ACC112 (cell line): ENCODE measurements at regions not wholly inside any gene's neighbourhood (a gene's known extent, or its start where the extent isn't known, plus 50 kb on each side); places are given as distances from the start of the nearest gene placed in this dataset.

Experiments
- H2AFZ ChIP-seq: fragments of 200-600 bp; sonication (generic); one replicate; pipeline ENCODE4 v1.6.0; 2017; ENCODE audit warnings: antibody characterized with exemption, low read length; ENCODE audit not compliant: unreplicated experiment
- H3K27ac ChIP-seq: fragments of 200-600 bp; sonication (generic); 2 replicates; pipeline ENCODE4 v1.5.1; 2014; ENCODE audit warnings: low read depth, mild to moderate bottlenecking, antibody characterized with exemption, low read length, moderate library complexity
- H3K27me3 ChIP-seq: fragments of 200-600 bp; sonication (generic); 2 replicates; pipeline ENCODE4 v1.6.1; 2014; ENCODE audit warnings: mild to moderate bottlenecking, antibody characterized with exemption, low read length, moderate library complexity, mixed read lengths; ENCODE audit not compliant: insufficient read depth
- H3K36me3 ChIP-seq: fragments of 200-600 bp; sonication (generic); 2 replicates; pipeline ENCODE4 v1.6.1; 2016; ENCODE audit warnings: mild to moderate bottlenecking, antibody characterized with exemption, low read length, moderate library complexity, mixed read lengths; ENCODE audit not compliant: insufficient read depth
- H3K4me1 ChIP-seq: fragments of 200-600 bp; sonication (generic); one replicate; pipeline ENCODE4 v1.6.1; 2016; ENCODE audit warnings: low read length, mixed read lengths; ENCODE audit not compliant: insufficient read depth, unreplicated experiment, control insufficient read depth
- H3K4me3 ChIP-seq: fragments of 200-600 bp; sonication (generic); 2 replicates; pipeline ENCODE4 v1.5.1; 2014; ENCODE audit warnings: mild to moderate bottlenecking, low read depth, low read length
- H3K79me2 ChIP-seq: fragments of 200-600 bp; sonication (generic); one replicate; pipeline ENCODE4 v1.6.0; 2016; ENCODE audit warnings: low read length; ENCODE audit not compliant: control insufficient read depth, unreplicated experiment, insufficient read depth

DNA sequence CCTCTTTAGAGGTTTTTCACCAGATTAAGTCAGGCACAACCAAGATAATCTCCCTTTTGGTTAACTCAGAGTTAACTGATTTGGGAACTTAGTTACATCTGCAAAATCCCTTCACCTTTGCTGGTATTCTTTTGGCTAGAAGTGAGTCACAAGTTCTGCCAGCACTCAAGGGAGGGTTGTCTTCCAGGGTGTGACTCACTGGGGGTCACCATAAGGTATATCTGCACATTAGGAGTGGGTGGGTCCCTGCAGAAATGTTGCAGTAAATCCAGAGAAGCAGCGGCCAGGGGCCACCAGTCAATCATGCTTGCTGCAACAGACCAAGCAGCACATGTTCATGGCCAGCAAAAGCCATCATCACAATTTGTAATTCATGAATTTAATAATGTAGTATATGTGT, 59.8 kb upstream of the MAML3 start:
- H3K79me2 ChIP-seq, result no peaks in the 10 kb centered on the region
- H3K4me1 ChIP-seq, result peaks cover 14% of the 10 kb centered on the region
- no peaks in the 10 kb centered on the region for H3K27me3 ChIP-seq
- no peaks in the 10 kb centered on the region for H3K36me3 ChIP-seq
- H3K27ac ChIP-seq, result no peak overlapping the region
- no peak overlapping the region for H3K4me3 ChIP-seq
- no peak overlapping the region for H2AFZ ChIP-seq

DNA sequence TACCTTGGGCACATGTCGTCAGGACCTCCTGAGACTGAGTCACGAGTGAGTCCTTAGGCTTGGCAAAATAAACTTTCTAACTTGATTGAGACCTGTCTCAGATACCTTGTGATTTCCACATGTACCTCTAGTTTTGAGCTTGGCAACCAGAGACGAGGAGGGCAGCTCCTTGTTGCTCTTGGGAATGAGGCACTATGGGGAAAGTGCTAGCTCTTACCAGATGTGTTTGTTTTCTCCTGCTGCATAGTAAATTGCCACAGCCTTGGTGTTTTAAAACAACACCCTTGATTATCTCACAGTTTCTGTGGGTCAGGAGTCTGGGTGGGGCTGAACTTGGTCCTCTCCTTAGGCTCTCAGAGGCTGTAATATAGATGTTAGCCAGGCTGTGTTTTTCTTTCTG, 59.1 kb upstream of the MAML3 start:
- peaks cover 14% of the 10 kb centered on the region for H3K4me1 ChIP-seq
- no peak overlapping the region for H2AFZ ChIP-seq
- H3K27ac ChIP-seq, result no peak overlapping the region
- H3K36me3 ChIP-seq, result no peaks in the 10 kb centered on the region
- no peaks in the 10 kb centered on the region for H3K27me3 ChIP-seq
- H3K4me3 ChIP-seq, result no peak overlapping the region
- no peaks in the 10 kb centered on the region for H3K79me2 ChIP-seq

GRCh38 chr4:140212646-140213045, 58.7 kb upstream of the MAML3 start:
- Histone ChIP-seq H3K27ac (no peak overlapping the region), H3K79me2 (no peaks in the 10 kb centered on the region), H3K27me3 (no peaks in the 10 kb centered on the region), H2AFZ (no peak overlapping the region), H3K4me1 (peaks cover 14% of the 10 kb centered on the region), H3K4me3 (no peak overlapping the region), H3K36me3 (no peaks in the 10 kb centered on the region)

- Histone ChIP-seq H3K4me3 (no peak overlapping the region), H3K4me1 (peaks cover 14% of the 10 kb centered on the region), H2AFZ (no peak overlapping the region), H3K36me3 (no peaks in the 10 kb centered on the region), H3K27me3 (no peaks in the 10 kb centered on the region), H3K79me2 (no peaks in the 10 kb centered on the region), H3K27ac (no peak overlapping the region)
Observed at GRCh38 chr4:140212194-140212593, 58.2 kb upstream of the MAML3 start.

- Histone ChIP-seq H3K79me2 (no peaks in the 10 kb centered on the region), H3K4me1 (peaks cover 14% of the 10 kb centered on the region), H3K36me3 (no peaks in the 10 kb centered on the region), H2AFZ (no peak overlapping the region), H3K4me3 (no peak overlapping the region), H3K27me3 (no peaks in the 10 kb centered on the region), H3K27ac (no peak overlapping the region)
Observed at GRCh38 chr4:140211693-140212092, 57.7 kb upstream of the MAML3 start.

GRCh38 chr4:140211161-140211560, 57.2 kb upstream of the MAML3 start:
- Histone ChIP-seq H2AFZ (no peak overlapping the region), H3K4me3 (no peak overlapping the region), H3K27ac (no peak overlapping the region), H3K27me3 (no peaks in the 10 kb centered on the region; the same call in 1 of the 2 replicates), H3K36me3 (no peaks in the 10 kb centered on the region), H3K4me1 (peaks cover 14% of the 10 kb centered on the region), H3K79me2 (no peaks in the 10 kb centered on the region)

GRCh38 chr4:140208921-140209320, 54.9 kb upstream of the MAML3 start:
- Histone ChIP-seq H3K36me3 (no peaks in the 10 kb centered on the region), H2AFZ (no peak overlapping the region), H3K4me3 (no peak overlapping the region), H3K27ac (no peak overlapping the region), H3K4me1 (peaks cover 12% of the 10 kb centered on the region), H3K27me3 (peaks cover 5% of the 10 kb centered on the region; the same call in 1 of the 2 replicates), H3K79me2 (no peaks in the 10 kb centered on the region)
